Caco-2 (cell line): ENCODE measurements at regions not wholly inside any gene's neighbourhood (a gene's known extent, or its start where the extent isn't known, plus 50 kb on each side); places are given as distances from the start of the nearest gene placed in this dataset.

ENCODE experiments used
- BruUV-seq: library from RNA; stranded (reverse); fragments of 400-500 nt; replicated peaks from 2 replicates; lab custom pipeline; 2021; lab: Mats Ljungman, UMichigan
- CTCF ChIA-PET: fragments of 300-600 bp; sonication (Branson Sonifier 250); formaldehyde crosslinking; loops from one replicate; lab custom pipeline; 2022; ENCODE audit warnings: antibody characterized with exemption; lab: Charles Lee
- POLR2A ChIA-PET: fragments of 300-600 bp; sonication (Branson Sonifier 250); formaldehyde crosslinking; loops from one replicate; lab custom pipeline; 2022; ENCODE audit warnings: antibody characterized with exemption; lab: Charles Lee
- DNase-seq, 2 experiments: peaks; one replicate each; pipeline versions ENCODE4 v3.0.0 to v3.0.0-alpha.2; 2020 to 2022
- H3K27me3 ChIP-seq: replicated peaks from 2 replicates; pipeline ENCODE4 v1.6.0; 2011; ENCODE audit warnings: low read length; ENCODE audit not compliant: control insufficient read depth, insufficient read depth
- H3K36me3 ChIP-seq: 2 replicates; pipeline ENCODE4 v1.5.1; 2011; ENCODE audit warnings: low read length; ENCODE audit not compliant: control insufficient read depth, insufficient read depth
- H3K4me1 ChIP-seq: fragments of 250-450 bp; sonication (Bioruptor Pico); 2 replicates; pipeline ENCODE4 v1.5.1; 2020; ENCODE audit warnings: mild to moderate bottlenecking
- H3K4me3 ChIP-seq: 2 replicates; pipeline ENCODE4 v1.5.1; 2011; ENCODE audit warnings: low read depth, mild to moderate bottlenecking, control low read depth, low read length
- H3K9me3 ChIP-seq: fragments of 250-450 bp; sonication (Bioruptor Pico); 2 replicates; pipeline ENCODE4 v1.5.1; 2020; ENCODE audit warnings: mild to moderate bottlenecking, moderate library complexity
- H3K27ac Mint-ChIP-seq: one replicate; pipeline ENCODE4 v1.8.0; 2022; ENCODE audit warnings: mixed read lengths; ENCODE audit not compliant: unreplicated experiment
- H3K27me3 Mint-ChIP-seq: one replicate; pipeline ENCODE4 v1.8.0; 2022; ENCODE audit warnings: mixed read lengths; ENCODE audit not compliant: insufficient read depth, unreplicated experiment
- H3K36me3 Mint-ChIP-seq: one replicate; pipeline ENCODE4 v1.8.0; 2022; ENCODE audit warnings: mild to moderate bottlenecking, mixed read lengths; ENCODE audit not compliant: insufficient read depth, unreplicated experiment
- H3K4me1 Mint-ChIP-seq: one replicate; pipeline ENCODE4 v1.8.0; 2022; ENCODE audit warnings: low read depth, mixed read lengths; ENCODE audit not compliant: unreplicated experiment
- H3K4me3 Mint-ChIP-seq: one replicate; pipeline ENCODE4 v1.8.0; 2022; ENCODE audit warnings: mild to moderate bottlenecking, moderate library complexity, mixed read lengths; ENCODE audit not compliant: unreplicated experiment
- H3K9me3 Mint-ChIP-seq: one replicate; pipeline ENCODE4 v1.8.0; 2022; ENCODE audit warnings: mixed read lengths; ENCODE audit not compliant: unreplicated experiment
- CTCF ChIP-seq, 2 experiments: fragments of 200-600 bp in 1 of 2; IDR thresholded peaks; 1 replicate in 1 of 2; 2 replicates in 1 of 2; pipeline versions ENCODE4 v1.5.1 to v1.8.0; 2011 to 2022; ENCODE audit warnings: antibody characterized with exemption in 1 of 2, control low read depth in 1 of 2, inconsistent platforms in 1 of 2, low read depth in 1 of 2, low read length in 1 of 2, mild to moderate bottlenecking in 1 of 2, moderate library complexity in 1 of 2; ENCODE audit not compliant: insufficient read depth in 1 of 2, severe bottlenecking in 1 of 2, unreplicated experiment in 1 of 2
- intact Hi-C: fragments of 100-400 bp; cut with micrococcal nuclease; formaldehyde crosslinking; loops from one replicate; pipeline ENCODE4 v1.10.0; 2022; ENCODE audit not compliant: unreplicated experiment

- no peak for TF ChIP-seq CTCF (IDR thresholded peaks at IDR 0.05; ENCODE audit: insufficient read depth in 1 of 2, low read depth in 1 of 2, low read length in 1 of 2, severe bottlenecking in 1 of 2, unreplicated experiment in 1 of 2)
- DNase-seq: no peak
- Mint-ChIP-seq H3K4me3 (no peak overlapping the region), H3K36me3 (no peaks in the 10 kb centered on the region), H3K4me1 (no peaks in the 10 kb centered on the region), H3K9me3 (peaks cover 10% of the 10 kb centered on the region), H3K27me3 (no peaks in the 10 kb centered on the region), H3K27ac (no peak overlapping the region)
- H3K36me3 ChIP-seq: no peaks in the 10 kb centered on the region
- intact Hi-C loops: no loop called here
- H3K27me3 ChIP-seq: no peaks in the 10 kb centered on the region
- H3K4me1 ChIP-seq: no peaks in the 10 kb centered on the region
- no peak overlapping the region for H3K4me3 ChIP-seq
- no peaks in the 10 kb centered on the region for H3K9me3 ChIP-seq
- ChIA-PET POLR2A (no interaction called here), CTCF (no interaction called here)
- BruUV-seq: no TSS peak
Measured at GRCh38 chr10:129390147-129390546, 76.9 kb upstream of the MGMT start.

- no TSS peak for BruUV-seq
- no peak for TF ChIP-seq CTCF (IDR thresholded peaks at IDR 0.05; ENCODE audit: insufficient read depth in 1 of 2, low read depth in 1 of 2, low read length in 1 of 2, severe bottlenecking in 1 of 2, unreplicated experiment in 1 of 2)
- intact Hi-C loops: no loop called here
- DNase-seq: no peak
- Histone ChIP-seq H3K9me3 (no peaks in the 10 kb centered on the region), H3K36me3 (no peaks in the 10 kb centered on the region), H3K4me1 (no peaks in the 10 kb centered on the region), H3K27me3 (no peaks in the 10 kb centered on the region), H3K4me3 (no peak overlapping the region)
- H3K9me3 Mint-ChIP-seq: peaks cover 6% of the 10 kb centered on the region
- H3K36me3 Mint-ChIP-seq: no peaks in the 10 kb centered on the region
- POLR2A ChIA-PET: no interaction called here
- no peak overlapping the region for H3K4me3 Mint-ChIP-seq
- CTCF ChIA-PET: no interaction called here
- peaks cover 2% of the 10 kb centered on the region for H3K27me3 Mint-ChIP-seq
- H3K27ac Mint-ChIP-seq: no peak overlapping the region
- no peaks in the 10 kb centered on the region for H3K4me1 Mint-ChIP-seq
Measured at GRCh38 chr10:129390726-129391125, 76.3 kb upstream of the MGMT start.

- peaks cover 6% of the 10 kb centered on the region for H3K27me3 Mint-ChIP-seq
- BruUV-seq: no TSS peak
- H3K36me3 Mint-ChIP-seq: no peaks in the 10 kb centered on the region
- intact Hi-C loops: no loop called here
- Histone ChIP-seq H3K4me1 (no peaks in the 10 kb centered on the region), H3K27me3 (no peaks in the 10 kb centered on the region), H3K9me3 (no peaks in the 10 kb centered on the region), H3K4me3 (no peak overlapping the region), H3K36me3 (no peaks in the 10 kb centered on the region)
- H3K4me3 Mint-ChIP-seq: no peak overlapping the region
- H3K9me3 Mint-ChIP-seq: no peaks in the 10 kb centered on the region
- no peak for TF ChIP-seq CTCF (IDR thresholded peaks at IDR 0.05; ENCODE audit: insufficient read depth in 1 of 2, low read depth in 1 of 2, low read length in 1 of 2, severe bottlenecking in 1 of 2, unreplicated experiment in 1 of 2)
- no peak for DNase-seq
- POLR2A ChIA-PET: no interaction called here
- CTCF ChIA-PET: no interaction called here
- no peak overlapping the region for H3K27ac Mint-ChIP-seq
- no peaks in the 10 kb centered on the region for H3K4me1 Mint-ChIP-seq
Measured at GRCh38 chr10:129391464-129391863, 75.6 kb upstream of the MGMT start.
